HL-60 (cell line): ENCODE measurements at regions not wholly inside any gene's neighbourhood (a gene's known extent, or its start where the extent isn't known, plus 50 kb on each side); places are given as distances from the start of the nearest gene placed in this dataset.

ENCODE experiments used
- DNase-seq, 2 experiments: peaks; one replicate each; pipeline ENCODE4 v3.0.0-alpha.2; 2010 to 2020; ENCODE audit warnings: low read depth in 1 of 2, low spot score in 1 of 2
- H3K27ac ChIP-seq: fragments of 250-450 bp; sonication (Bioruptor Pico); replicated peaks from 2 replicates; pipeline ENCODE4 v1.5.1; 2020; ENCODE audit warnings: mild to moderate bottlenecking, moderate library complexity
- H3K27me3 ChIP-seq: fragments of 250-450 bp; sonication (Bioruptor Pico); 2 replicates; pipeline ENCODE4 v1.5.1; 2021; ENCODE audit warnings: mild to moderate bottlenecking, moderate library complexity; ENCODE audit not compliant: insufficient read depth, poor library complexity, severe bottlenecking
- H3K4me3 ChIP-seq: replicated peaks from 2 replicates; pipeline ENCODE4 v1.5.1; 2011; ENCODE audit warnings: mild to moderate bottlenecking, control low read depth, low read length; ENCODE audit not compliant: insufficient read depth
- GABPA ChIP-seq: IDR thresholded peaks from 2 replicates; pipeline ENCODE4 v1.6.1; 2012; ENCODE audit warnings: low read depth
- POLR2AphosphoS5 ChIP-seq: IDR thresholded peaks from 2 replicates; pipeline ENCODE4 v1.6.1; 2012; ENCODE audit warnings: low read depth
- REST ChIP-seq: IDR thresholded peaks from 2 replicates; pipeline ENCODE4 v1.6.1; 2012; ENCODE audit warnings: low read depth; ENCODE audit not compliant: insufficient replicate concordance
- SPI1 ChIP-seq: IDR thresholded peaks from 2 replicates; pipeline ENCODE4 v1.6.1; 2012; ENCODE audit warnings: low read depth, mild to moderate bottlenecking, borderline replicate concordance
- TF ChIP-seq, protein P1 (sequence below): IDR thresholded peaks from one replicate; pipeline ENCODE4 v1.5.1; 2011; ENCODE audit warnings: low read length, control low read depth, inconsistent platforms; ENCODE audit not compliant: insufficient read depth

GRCh38 chrX:94121799-94122198 lies 447.8 kb downstream of the FAM133A start:
- no peaks in the 10 kb centered on the region for H3K27me3 ChIP-seq
- no peak for DNase-seq
- TF ChIP-seq, protein P1, sequence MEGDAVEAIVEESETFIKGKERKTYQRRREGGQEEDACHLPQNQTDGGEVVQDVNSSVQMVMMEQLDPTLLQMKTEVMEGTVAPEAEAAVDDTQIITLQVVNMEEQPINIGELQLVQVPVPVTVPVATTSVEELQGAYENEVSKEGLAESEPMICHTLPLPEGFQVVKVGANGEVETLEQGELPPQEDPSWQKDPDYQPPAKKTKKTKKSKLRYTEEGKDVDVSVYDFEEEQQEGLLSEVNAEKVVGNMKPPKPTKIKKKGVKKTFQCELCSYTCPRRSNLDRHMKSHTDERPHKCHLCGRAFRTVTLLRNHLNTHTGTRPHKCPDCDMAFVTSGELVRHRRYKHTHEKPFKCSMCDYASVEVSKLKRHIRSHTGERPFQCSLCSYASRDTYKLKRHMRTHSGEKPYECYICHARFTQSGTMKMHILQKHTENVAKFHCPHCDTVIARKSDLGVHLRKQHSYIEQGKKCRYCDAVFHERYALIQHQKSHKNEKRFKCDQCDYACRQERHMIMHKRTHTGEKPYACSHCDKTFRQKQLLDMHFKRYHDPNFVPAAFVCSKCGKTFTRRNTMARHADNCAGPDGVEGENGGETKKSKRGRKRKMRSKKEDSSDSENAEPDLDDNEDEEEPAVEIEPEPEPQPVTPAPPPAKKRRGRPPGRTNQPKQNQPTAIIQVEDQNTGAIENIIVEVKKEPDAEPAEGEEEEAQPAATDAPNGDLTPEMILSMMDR = no peak
- no peak for TF ChIP-seq GABPA
- TF ChIP-seq POLR2AphosphoS5 = no peak
- TF ChIP-seq SPI1 = no peak
- no peak for TF ChIP-seq REST
- H3K27ac ChIP-seq = no peak overlapping the region
- H3K4me3 ChIP-seq = no peak overlapping the region

DNA sequence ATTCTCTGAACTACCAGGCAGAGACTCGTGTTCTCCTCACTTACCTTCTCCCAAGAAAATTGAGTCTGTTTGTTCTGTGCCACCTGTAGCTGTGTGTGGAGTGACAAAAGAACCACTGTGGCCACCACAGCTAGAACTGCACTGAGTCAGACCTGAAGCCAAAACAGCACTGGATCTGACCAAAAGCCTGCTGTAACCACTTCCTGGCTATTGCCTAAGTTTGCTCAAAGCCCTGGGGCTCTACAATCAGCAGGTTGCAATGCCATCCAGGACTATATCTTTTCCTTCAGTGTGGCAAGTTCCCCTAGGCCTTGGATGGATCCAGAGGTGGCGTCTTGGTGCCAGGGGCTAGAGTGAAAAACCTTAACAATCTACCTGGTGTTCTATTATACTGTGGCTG lies 449.1 kb downstream of the FAM133A start:
- Histone ChIP-seq H3K27me3 (no peaks in the 10 kb centered on the region), H3K27ac (no peak overlapping the region), H3K4me3 (no peak overlapping the region)
- no peak for DNase-seq
- TF ChIP-seq, protein P1 = no peak
- TF ChIP-seq SPI1 = no peak
- no peak for TF ChIP-seq POLR2AphosphoS5
- TF ChIP-seq GABPA = no peak
- TF ChIP-seq REST = no peak

DNA sequence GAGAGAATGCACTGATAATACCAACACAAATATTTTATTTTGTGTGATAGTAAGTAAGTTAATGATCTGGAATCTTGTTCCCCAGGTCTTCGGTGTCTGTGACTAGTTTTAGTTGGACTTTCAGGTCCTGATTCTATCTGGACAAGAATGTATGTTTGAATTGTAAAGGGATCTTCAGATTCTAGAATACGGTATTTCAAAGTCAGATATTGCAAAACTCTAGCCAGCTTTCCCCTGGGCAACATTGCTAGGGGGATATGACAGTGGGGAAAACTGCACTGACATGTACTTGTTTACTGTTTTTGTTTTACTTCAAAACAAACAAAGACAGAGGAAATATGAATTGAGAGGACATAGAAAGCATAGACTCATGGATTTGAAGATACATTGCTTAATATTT lies 489.0 kb downstream of the FAM133A start:
- DNase-seq = no peak
- TF ChIP-seq REST = no peak
- TF ChIP-seq GABPA = no peak
- TF ChIP-seq SPI1 = no peak
- TF ChIP-seq POLR2AphosphoS5 = no peak
- TF ChIP-seq, protein P1 = no peak
- no peak overlapping the region for H3K4me3 ChIP-seq
- no peaks in the 10 kb centered on the region for H3K27me3 ChIP-seq
- H3K27ac ChIP-seq = no peak overlapping the region
